K562 (cell line): ENCODE measurements at regions not wholly inside any gene's neighbourhood (a gene's known extent, or its start where the extent isn't known, plus 50 kb on each side); places are given as distances from the start of the nearest gene placed in this dataset.
A peak's percentile ranks its signal among the peaks of the same experiment; 100 is the strongest.

Experiments used
- ATAC-seq: fragments of 200-7000 bp; cut with Tn5 transposase; 3 replicates; pipeline ENCODE4 v1.9.1; 2020; ENCODE audit warnings: moderate library complexity
- BruUV-seq: library from RNA; stranded (reverse); fragments of 400-500 nt; replicated peaks from 2 replicates; lab custom pipeline; 2021; lab: Mats Ljungman, UMichigan
- CTCF ChIA-PET: fragments of 300-600 bp; formaldehyde crosslinking; extraction: SDS; loops from one replicate; lab custom pipeline; 2021; ENCODE audit warnings: low intra/inter-chr PET ratio; lab: Yijun Ruan, JAX
- POLR2A ChIA-PET: fragments of 300-600, 350-650 bp; sonication (Branson Sonifier 250); formaldehyde crosslinking; extraction: SDS; loops from one replicate; lab custom pipeline; 2021; ENCODE audit warnings: antibody characterized with exemption, inconsistent platforms; lab: Yijun Ruan, JAX
- DNase-seq, 4 experiments: peaks; one replicate each; pipeline versions ENCODE4 v3.0.0 to v3.0.0-alpha.2; 2011 to 2018; ENCODE audit warnings: low spot score in 3 of 4, mixed read lengths in 3 of 4; ENCODE audit errors: extremely low read depth in 1 of 4
- FAIRE-seq: peaks from 2 replicates; lab custom pipeline; 2011; peaks lifted over from hg19 to GRCh38; lab: Jason Lieb, UNC
- H2AFZ ChIP-seq: 2 replicates; pipeline ENCODE4 v1.6.0; 2011; ENCODE audit warnings: low read depth, low read length, control low read depth, inconsistent platforms
- H3K27ac ChIP-seq: fragments of 200-600 bp; 3 replicates; pipeline ENCODE4 v1.8.0; 2011; ENCODE audit warnings: low read depth, mild to moderate bottlenecking, control low read depth, inconsistent platforms, low read length, moderate library complexity, mixed read lengths; ENCODE audit errors: extremely low read depth
- H3K27me3 ChIP-seq, 2 experiments: fragments of 300-600 bp in 1 of 2; 2 replicates in 1 of 2; 3 replicates in 1 of 2; pipeline versions ENCODE4 v1.6.0 to v1.8.0; 2011; ENCODE audit warnings: inconsistent platforms in 2 of 2, low read length in 2 of 2, mild to moderate bottlenecking in 1 of 2, mixed read lengths in 1 of 2, moderate library complexity in 1 of 2; ENCODE audit not compliant: control insufficient read depth in 2 of 2, insufficient read depth in 2 of 2
- H3K36me3 ChIP-seq: fragments of 300-600 bp; 3 replicates; pipeline ENCODE4 v1.8.0; 2011; ENCODE audit warnings: mild to moderate bottlenecking, low read length, inconsistent platforms; ENCODE audit not compliant: control insufficient read depth, insufficient read depth
- H3K4me1 ChIP-seq, 2 experiments: fragments of 200-600 bp in 1 of 2; replicated peaks in 1 of 2; 2 replicates in 1 of 2; 3 replicates in 1 of 2; pipeline versions ENCODE4 v1.5.1 to v1.8.0; 2011; ENCODE audit warnings: inconsistent platforms in 2 of 2, low read length in 2 of 2, mild to moderate bottlenecking in 1 of 2, mixed read lengths in 1 of 2, moderate library complexity in 1 of 2; ENCODE audit not compliant: control insufficient read depth in 2 of 2, insufficient read depth in 2 of 2
- H3K4me2 ChIP-seq: 2 replicates; pipeline ENCODE4 v1.6.1; 2011; ENCODE audit warnings: low read length, control low read depth, inconsistent platforms, mixed read lengths; ENCODE audit not compliant: insufficient read depth
- H3K4me3 ChIP-seq: fragments of 200-600 bp; sonication (generic), shearing (Covaris generic); 2 replicates; pipeline ENCODE4 v1.5.1; 2016; ENCODE audit warnings: control low read depth, inconsistent platforms
- H3K79me2 ChIP-seq: fragments of 200-600 bp; 3 replicates; pipeline ENCODE4 v1.8.0; 2011; ENCODE audit warnings: low read length, inconsistent platforms; ENCODE audit not compliant: control insufficient read depth, insufficient read depth
- H3K9ac ChIP-seq, 2 experiments: 2 replicates each; pipeline versions ENCODE4 v1.6.0 to v1.6.1; 2011; ENCODE audit warnings: low read depth in 2 of 2, low read length in 2 of 2, control low read depth in 1 of 2, inconsistent platforms in 1 of 2, mild to moderate bottlenecking in 1 of 2, mixed read lengths in 1 of 2; ENCODE audit not compliant: insufficient read depth in 1 of 2
- H3K9me1 ChIP-seq: one replicate; pipeline ENCODE4 v1.6.0; 2011; ENCODE audit warnings: inconsistent platforms, mild to moderate bottlenecking, low read length, moderate library complexity; ENCODE audit not compliant: control insufficient read depth, insufficient read depth
- H3K9me3 ChIP-seq: replicated peaks from 2 replicates; pipeline ENCODE4 v1.5.1; 2011; ENCODE audit warnings: low read depth, low read length, inconsistent platforms; ENCODE audit not compliant: control insufficient read depth, insufficient read depth
- H4K20me1 ChIP-seq: replicated peaks from 2 replicates; pipeline ENCODE4 v1.6.1; 2011; ENCODE audit warnings: low read length, inconsistent platforms, mixed read lengths; ENCODE audit not compliant: control insufficient read depth, insufficient read depth
- BRD9 ChIP-seq: fragments of 450-650 bp; IDR thresholded peaks from 2 replicates; pipeline ENCODE4 v1.6.1; 2018; ENCODE audit warnings: low read depth; ENCODE audit not compliant: partially characterized antibody
- FOSL1 ChIP-seq: fragments of 200-800 bp; sonication (Bioruptor generic); conservative IDR thresholded peaks from 2 replicates; pipeline ENCODE4 v1.6.1; 2016; ENCODE audit warnings: missing genetic modification characterization, missing compliant biosample characterization
- JUND ChIP-seq, 2 experiments: IDR thresholded peaks; 2 replicates in 1 of 2; 3 replicates in 1 of 2; pipeline ENCODE4 v1.6.1; 2011; ENCODE audit warnings: borderline replicate concordance in 2 of 2, low read depth in 2 of 2, low read length in 2 of 2, improper control_type of control experiment in 1 of 2, missing biosample characterization in 1 of 2, missing genetic modification characterization in 1 of 2, missing genetic modification reagents in 1 of 2
- KDM1A ChIP-seq, 2 experiments: fragments of 450-650 bp; IDR thresholded peaks; 2 replicates each; pipeline ENCODE4 v1.6.1; 2016; ENCODE audit warnings: mild to moderate bottlenecking in 2 of 2
- MEIS2 ChIP-seq: fragments of 450-650 bp; IDR thresholded peaks from 2 replicates; pipeline ENCODE4 v1.6.1; 2014; ENCODE audit warnings: mild to moderate bottlenecking; ENCODE audit not compliant: partially characterized antibody
- NR2C2 ChIP-seq, 2 experiments: fragments of 200-800 bp in 1 of 2; sonication (Bioruptor generic) in 1 of 2; sonication (generic) in 1 of 2; formaldehyde crosslinking in 1 of 2; IDR thresholded peaks; 2 replicates each; pipeline versions ENCODE4 v1.6.1 to v1.8.0; 2016 to 2022; ENCODE audit warnings: mild to moderate bottlenecking in 1 of 2, missing compliant biosample characterization in 1 of 2, missing genetic modification characterization in 1 of 2, missing genetic modification reagents in 1 of 2
- NRF1 ChIP-seq, 2 experiments: fragments of 450-650 bp; IDR thresholded peaks in 1 of 2; conservative IDR thresholded peaks in 1 of 2; 2 replicates each; pipeline ENCODE4 v1.6.1; 2014; ENCODE audit warnings: mild to moderate bottlenecking in 2 of 2
- NUFIP1 ChIP-seq: fragments of 450-650 bp; IDR thresholded peaks from 2 replicates; pipeline ENCODE4 v1.6.1; 2018; ENCODE audit not compliant: partially characterized antibody
- PTBP1 ChIP-seq: fragments of 200-400 bp; formaldehyde crosslinking; IDR thresholded peaks from 2 replicates; pipeline ENCODE4 v1.6.1; 2017; ENCODE audit warnings: low read depth, low read length
- RBM15 ChIP-seq: fragments of 200-400 bp; formaldehyde crosslinking; IDR thresholded peaks from 2 replicates; pipeline ENCODE4 v1.6.1; 2018; ENCODE audit warnings: mild to moderate bottlenecking, low read length, moderate library complexity; ENCODE audit not compliant: insufficient read depth
- RCOR1 ChIP-seq, 2 experiments: IDR thresholded peaks; 2 replicates each; pipeline ENCODE4 v1.6.1; 2012; ENCODE audit warnings: low read depth in 2 of 2, low read length in 2 of 2, borderline replicate concordance in 1 of 2, improper control_type of control experiment in 1 of 2
- TEAD1 ChIP-seq, 2 experiments: fragments of 450-650 bp in 1 of 2; sonication (generic) in 1 of 2; formaldehyde crosslinking; IDR thresholded peaks; 2 replicates each; pipeline versions ENCODE4 v1.4.0 to v1.8.0; 2020 to 2022; ENCODE audit warnings: mild to moderate bottlenecking in 2 of 2, missing genetic modification reagents in 1 of 2
- TFAP4 ChIP-seq: sonication (generic); formaldehyde crosslinking; IDR thresholded peaks from 2 replicates; pipeline ENCODE4 v1.8.0; 2022; ENCODE audit warnings: missing genetic modification reagents, mild to moderate bottlenecking, moderate library complexity, borderline replicate concordance
- ZNF785 ChIP-seq: fragments of 250-450 bp; sonication (Bioruptor Pico); IDR thresholded peaks from 2 replicates; pipeline ENCODE4 v1.4.0; 2020; ENCODE audit warnings: mild to moderate bottlenecking
- WGBS: fragments of 100-300 bp; shearing (Covaris generic); methylation state at CpG from one replicate; pipeline ENCODE4 v1.1.6; 2016; ENCODE audit warnings: low coverage, mixed read lengths; ENCODE audit not compliant: insufficient coverage; ENCODE audit errors: missing lambda C conversion rate; 5-methylcytosine and 5-hydroxymethylcytosine counted together
- in situ Hi-C: fragments of 300-500 bp; cut with MboI; formaldehyde crosslinking; loops from 4 replicates; pipeline ENCODE4 v1.15.0; 2018; ENCODE audit warnings: inconsistent platforms, mixed read lengths
- intact Hi-C: fragments of 100-400 bp; cut with micrococcal nuclease; formaldehyde crosslinking; loops from 2 replicates; pipeline ENCODE4 v1.14.2; 2022

DNA sequence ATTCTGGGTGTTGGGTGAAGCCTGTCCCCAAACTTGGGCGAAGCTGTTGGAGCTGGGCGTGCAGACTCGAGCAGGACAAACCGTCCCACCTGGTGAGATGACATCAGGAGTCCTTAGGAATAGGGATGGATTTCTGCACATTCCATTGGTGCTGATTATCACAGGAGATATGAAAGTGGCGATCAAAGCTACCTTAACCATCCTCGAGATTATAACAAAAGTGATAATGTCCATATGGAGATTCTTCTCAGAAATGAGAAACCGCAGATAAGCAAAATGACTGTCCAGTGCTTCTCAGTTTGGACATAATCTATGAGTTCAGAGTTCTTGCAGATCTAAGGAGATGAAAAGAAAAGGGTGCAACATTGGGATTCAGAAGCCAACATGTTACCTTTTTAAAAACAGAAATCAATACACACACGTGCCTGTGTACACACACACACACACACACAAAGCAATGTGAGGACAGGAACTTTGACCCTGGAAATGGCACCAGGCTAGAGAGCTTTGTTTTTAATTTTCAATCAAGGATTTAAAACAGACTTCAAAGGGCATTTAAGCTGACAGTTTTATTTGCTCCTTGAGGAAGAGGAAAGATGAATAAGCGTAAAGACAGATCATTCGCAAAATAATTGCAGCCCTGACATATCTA lies 165.4 kb downstream of the CD83 start:
- H3K27ac ChIP-seq: no peak overlapping the region
- intact Hi-C loops (loop anchor here (5.0 kb wide), 1 partner anchor 71 kb away; no protein-coding TSS in a partner anchor), in situ Hi-C loops (no loop called here)
- H2AFZ ChIP-seq: no peak overlapping the region
- BruUV-seq: no TSS peak
- H3K27me3 ChIP-seq: peaks cover 17 to 44% of the 10 kb centered on the region in 2 experiments
- ChIA-PET CTCF (no interaction called here), POLR2A (interaction anchor here (0.6 to 1.0 kb wide), 3 partner anchors 13 to 781 kb away, joined by 3 to 8 read pairs (median 3); no protein-coding TSS in a partner anchor)
- WGBS: 9% methylated on average over 10 of the region's 10 CpGs
- no peaks in the 10 kb centered on the region for H3K9me3 ChIP-seq
- DNase-seq (no peak), ATAC-seq (no peak), FAIRE-seq (no peak)
- H4K20me1 ChIP-seq: no peaks in the 10 kb centered on the region
- H3K36me3 ChIP-seq: no peaks in the 10 kb centered on the region
- no peaks in the 10 kb centered on the region for H3K9me1 ChIP-seq
- no peak overlapping the region for H3K9ac ChIP-seq
- no peak overlapping the region for H3K4me2 ChIP-seq
- H3K4me3 ChIP-seq: no peak overlapping the region
- no peak for TF ChIP-seq JUND (IDR thresholded peaks at IDR 0.05; ENCODE audit: borderline replicate concordance, low read depth, low read length)
- TF ChIP-seq JUND (tag; IDR thresholded peaks at IDR 0.05; ENCODE audit: borderline replicate concordance, low read depth, low read length): peak; percentile 18; the same call in 1 of the 3 replicates
- TF ChIP-seq RBM15: no peak
- TF ChIP-seq MEIS2: peak; percentile 43
- TF ChIP-seq TFAP4 (CRISPR knock-in tag): no peak
- no peak for TF ChIP-seq NUFIP1
- TF ChIP-seq NRF1 (conservative IDR thresholded peaks at IDR 0.05 in 1 of 2, IDR thresholded peaks at IDR 0.05 in 1 of 2): no peak
- TF ChIP-seq ZNF785 (CRISPR knock-in tag): no peak
- TF ChIP-seq RCOR1 (IDR thresholded peaks at IDR 0.05; ENCODE audit: borderline replicate concordance in 1 of 2, low read depth in 2 of 2, low read length in 2 of 2): peak in 1 of 2 experiments; percentile 72; a peak in 2 of 4 replicates
- no peak for TF ChIP-seq BRD9
- TF ChIP-seq NR2C2 (CRISPR knock-in tag; IDR thresholded peaks at IDR 0.05): no peak
- peak; percentile 56 for TF ChIP-seq NR2C2 (tag; IDR thresholded peaks at IDR 0.05)
- TF ChIP-seq FOSL1: peak; percentile 49
- TF ChIP-seq TEAD1 (CRISPR knock-in tag; IDR thresholded peaks at IDR 0.05): peak in 1 of 2 experiments; percentile 88; a peak in 2 of 4 replicates
- 0 out of 4 replicates have a peak, but pooled peaks of 1 of the 2 experiments have one; percentile 22 for TF ChIP-seq KDM1A (IDR thresholded peaks at IDR 0.05)
- no peak for TF ChIP-seq PTBP1
- H3K79me2 ChIP-seq: no peaks in the 10 kb centered on the region
- H3K4me1 ChIP-seq: peaks cover 0 to 4% of the 10 kb centered on the region in 2 experiments; a peak in 1 of 5 replicates
